ENCODE measurements at regions not wholly inside any gene's neighbourhood (a gene's known extent, or its start where the extent isn't known, plus 50 kb on each side); places are given as distances from the start of the nearest gene placed in this dataset.

DNA sequence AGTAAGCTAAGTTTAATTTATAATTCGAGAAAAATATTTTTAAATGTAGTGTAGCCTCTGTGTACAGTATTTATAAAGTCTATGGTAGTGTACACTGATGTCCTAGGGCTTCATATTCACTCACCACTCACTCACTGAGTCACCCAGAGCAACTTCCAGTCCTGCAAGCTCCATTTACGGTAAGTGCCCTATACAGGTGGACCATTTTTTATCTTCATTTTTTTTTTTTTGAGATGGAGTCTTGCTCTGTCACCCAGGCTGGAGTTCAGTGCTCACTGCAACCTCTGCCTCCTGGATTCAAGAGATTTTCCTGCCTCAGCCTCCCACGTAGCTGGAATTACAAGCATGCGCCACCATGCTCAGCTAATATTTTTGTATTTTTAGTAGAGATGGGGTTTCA, 104.2 kb downstream of the PDCL3 start (continued):
- TF ChIP-seq MYB (IDR thresholded peaks at IDR 0.05; ENCODE audit: borderline replicate concordance, low read depth, low read length) (no peak), CTCF (IDR thresholded peaks at IDR 0.05 in 2 of 3, conservative IDR thresholded peaks at IDR 0.05 in 1 of 3; ENCODE audit: control insufficient read depth in 2 of 3, extremely low read depth in 1 of 3, insufficient read depth in 1 of 3, low read depth in 3 of 3, low read length in 3 of 3) (no peak), GATAD2B (conservative IDR thresholded peaks at IDR 0.05; ENCODE audit: low read depth) (no peak)

DNA sequence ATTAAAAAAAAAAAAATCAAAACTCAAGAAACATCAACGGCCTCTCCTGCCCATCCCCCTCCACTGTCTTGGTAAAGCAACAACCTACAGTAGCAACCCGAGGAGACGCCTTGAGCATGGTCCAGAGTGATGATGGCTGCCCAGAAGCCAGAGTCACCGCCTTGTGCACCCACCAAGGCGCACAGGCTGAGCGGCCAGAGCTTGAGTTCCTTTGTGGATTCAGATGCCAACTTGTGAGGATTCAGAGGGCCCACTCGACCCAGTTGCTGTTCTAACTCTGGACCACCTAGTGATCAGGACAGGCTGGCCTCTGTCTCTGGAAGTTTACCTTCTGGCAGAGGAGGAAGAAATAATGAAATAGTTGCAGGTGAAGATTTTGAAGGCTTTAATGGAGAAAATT, 105.0 kb downstream of the PDCL3 start:
- ChIA-PET CTCF (no interaction called here), SMC1A (ENCODE audit: uncharacterized antibody, unreplicated experiment) (no interaction called here), RAD21 (ENCODE audit: unreplicated experiment) (no interaction called here), POLR2A (no interaction called here)
- WGBS (ENCODE audit: insufficient coverage, insufficient replicate concordance, low lambda C conversion rate, missing lambda C conversion rate), result 47% methylated on average over 7 of the region's 7 CpGs
- no peaks in the 10 kb centered on the region for H4K20me1 ChIP-seq (ENCODE audit: control insufficient read depth, insufficient read depth)
- no TSS peak for BruUV-seq (replicated peaks)
- H3K27ac ChIP-seq (ENCODE audit: control insufficient read depth, insufficient read depth), result no peak overlapping the region
- FAIRE-seq (no peak), ATAC-seq (no peak), DNase-seq (ENCODE audit: low read depth, low spot score) (no peak)
- H3K9ac ChIP-seq (ENCODE audit: control insufficient read depth, insufficient read depth, low read length), result no peak overlapping the region
- intact Hi-C loops (cut with micrococcal nuclease; ENCODE audit: unreplicated experiment), result no loop called here
- H3K4me2 ChIP-seq (ENCODE audit: control insufficient read depth, insufficient read depth), result no peak overlapping the region
- no peak overlapping the region for H3K4me3 ChIP-seq
- H3K27me3 ChIP-seq (replicated peaks in 1 of 2; ENCODE audit: control insufficient read depth in 2 of 2, insufficient read depth in 2 of 2, low read length in 1 of 2), result no peaks in the 10 kb centered on the region; a peak in 1 of 4 replicates
- no peak overlapping the region for H2AFZ ChIP-seq (ENCODE audit: control insufficient read depth, low read depth, low read length)
- in situ Hi-C loops (cut with MboI), result no loop called here
- no peaks in the 10 kb centered on the region for H3K9me3 ChIP-seq (replicated peaks; ENCODE audit: control insufficient read depth, insufficient read depth, low read length)
- no peaks in the 10 kb centered on the region for H3K4me1 ChIP-seq (ENCODE audit: control insufficient read depth, insufficient read depth, low read length)
- H3K79me2 ChIP-seq (ENCODE audit: control insufficient read depth, insufficient read depth, low read length), result no peaks in the 10 kb centered on the region
- H3K36me3 ChIP-seq (ENCODE audit: control insufficient read depth in 2 of 2, insufficient read depth in 2 of 2, low read length in 1 of 2), result no peaks in the 10 kb centered on the region
- TF ChIP-seq RAD51 (IDR thresholded peaks at IDR 0.05) (no peak), RBBP5 (conservative IDR thresholded peaks at IDR 0.05) (no peak), IRF3 (IDR thresholded peaks at IDR 0.05) (no peak), ZBTB4 (CRISPR knock-in tag; IDR thresholded peaks at IDR 0.05) (no peak), CHD2 (IDR thresholded peaks at IDR 0.05; ENCODE audit: borderline replicate concordance, low read depth, low read length) (no peak), ZNF217 (IDR thresholded peaks at IDR 0.05) (no peak), STAT1 (conservative IDR thresholded peaks at IDR 0.05) (no peak), ZBTB33 (IDR thresholded peaks at IDR 0.05) (no peak)
- TF ChIP-seq, protein P1, sequence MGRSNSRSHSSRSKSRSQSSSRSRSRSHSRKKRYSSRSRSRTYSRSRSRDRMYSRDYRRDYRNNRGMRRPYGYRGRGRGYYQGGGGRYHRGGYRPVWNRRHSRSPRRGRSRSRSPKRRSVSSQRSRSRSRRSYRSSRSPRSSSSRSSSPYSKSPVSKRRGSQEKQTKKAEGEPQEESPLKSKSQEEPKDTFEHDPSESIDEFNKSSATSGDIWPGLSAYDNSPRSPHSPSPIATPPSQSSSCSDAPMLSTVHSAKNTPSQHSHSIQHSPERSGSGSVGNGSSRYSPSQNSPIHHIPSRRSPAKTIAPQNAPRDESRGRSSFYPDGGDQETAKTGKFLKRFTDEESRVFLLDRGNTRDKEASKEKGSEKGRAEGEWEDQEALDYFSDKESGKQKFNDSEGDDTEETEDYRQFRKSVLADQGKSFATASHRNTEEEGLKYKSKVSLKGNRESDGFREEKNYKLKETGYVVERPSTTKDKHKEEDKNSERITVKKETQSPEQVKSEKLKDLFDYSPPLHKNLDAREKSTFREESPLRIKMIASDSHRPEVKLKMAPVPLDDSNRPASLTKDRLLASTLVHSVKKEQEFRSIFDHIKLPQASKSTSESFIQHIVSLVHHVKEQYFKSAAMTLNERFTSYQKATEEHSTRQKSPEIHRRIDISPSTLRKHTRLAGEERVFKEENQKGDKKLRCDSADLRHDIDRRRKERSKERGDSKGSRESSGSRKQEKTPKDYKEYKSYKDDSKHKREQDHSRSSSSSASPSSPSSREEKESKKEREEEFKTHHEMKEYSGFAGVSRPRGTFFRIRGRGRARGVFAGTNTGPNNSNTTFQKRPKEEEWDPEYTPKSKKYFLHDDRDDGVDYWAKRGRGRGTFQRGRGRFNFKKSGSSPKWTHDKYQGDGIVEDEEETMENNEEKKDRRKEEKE (IDR thresholded peaks at IDR 0.05), result no peak

Measured in GM12878 (cell line).